Natural killer cell treated with Interleukin-12 subunit alpha and Interleukin-12 subunit beta and Interleukin-15 and Interleukin-18, amount 100 ng/mL, for 72 hours (primary cell): ENCODE measurements at regions not wholly inside any gene's neighbourhood (a gene's known extent, or its start where the extent isn't known, plus 50 kb on each side); places are given as distances from the start of the nearest gene placed in this dataset.
"Not testable (repeated sequence)": the region's sequence is repeated elsewhere in the genome, so short reads cannot be mapped to it uniquely, and the experiment has no call there.

ENCODE experiments used
- ATAC-seq, 2 donors: fragments of 150-1000 bp; cut with Tn5 transposase in 1 of 2; sonication (Bioruptor Pico), chemical (Tn5 transposase) in 1 of 2; 2 replicates each; pipeline ENCODE4 v1.10.0; 2021
- DNase-seq: peaks from one replicate; pipeline ENCODE4 v3.0.0; 2022; ENCODE audit warnings: low spot score
- H3K27ac Mint-ChIP-seq, 2 donors: 1 replicate in 1 of 2; 2 replicates in 1 of 2; pipeline ENCODE4 v1.8.0; 2022; ENCODE audit warnings: mixed read lengths in 2 of 2, mild to moderate bottlenecking in 1 of 2, moderate library complexity in 1 of 2
- H3K27me3 Mint-ChIP-seq, 2 donors: 1 replicate in 1 of 2; 2 replicates in 1 of 2; pipeline ENCODE4 v1.8.0; 2022; ENCODE audit warnings: mixed read lengths in 2 of 2
- H3K36me3 Mint-ChIP-seq: one replicate; pipeline ENCODE4 v1.8.0; 2022; ENCODE audit warnings: mixed read lengths
- H3K4me1 Mint-ChIP-seq, 2 donors: 1 replicate in 1 of 2; 2 replicates in 1 of 2; pipeline ENCODE4 v1.8.0; 2022; ENCODE audit warnings: low read depth in 2 of 2, mixed read lengths in 2 of 2, mild to moderate bottlenecking in 1 of 2
- H3K4me3 Mint-ChIP-seq: one replicate; pipeline ENCODE4 v1.8.0; 2022; ENCODE audit warnings: mixed read lengths
- H3K9me3 Mint-ChIP-seq: 2 replicates; pipeline ENCODE4 v1.8.0; 2022; ENCODE audit warnings: mixed read lengths

DNA sequence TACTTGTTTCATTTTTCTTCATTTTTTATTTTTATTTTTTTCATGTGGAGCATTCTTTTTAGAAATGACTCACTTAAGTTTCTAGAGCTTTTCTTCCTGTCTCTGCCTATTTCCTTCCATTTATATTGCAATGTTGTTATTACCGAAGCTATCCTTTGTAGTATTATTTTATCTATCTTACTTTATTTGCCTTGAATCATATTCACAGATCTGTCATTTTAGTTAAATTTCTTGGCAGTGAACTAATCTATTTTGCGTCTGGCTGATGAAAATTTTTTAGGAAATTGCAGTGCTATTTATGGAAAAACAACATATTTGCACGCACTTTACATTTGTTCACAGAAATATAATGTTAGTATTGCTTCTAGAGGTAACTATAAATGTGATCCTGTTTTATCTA, 956.9 kb upstream of the SLC39A10 start:
- no peak overlapping the region for H3K27ac Mint-ChIP-seq
- no peaks in the 10 kb centered on the region for H3K36me3 Mint-ChIP-seq
- ATAC-seq (no peak), DNase-seq (no peak)
- H3K27me3 Mint-ChIP-seq = no peaks in the 10 kb centered on the region
- H3K4me3 Mint-ChIP-seq = no peak overlapping the region
- no peaks in the 10 kb centered on the region for H3K4me1 Mint-ChIP-seq
- H3K9me3 Mint-ChIP-seq = no peaks in the 10 kb centered on the region

- Mint-ChIP-seq H3K27me3 (no peaks in the 10 kb centered on the region), H3K4me1 (no peaks in the 10 kb centered on the region), H3K27ac (no peak overlapping the region), H3K4me3 (no peak overlapping the region), H3K36me3 (no peaks in the 10 kb centered on the region), H3K9me3 (peaks cover 4% of the 10 kb centered on the region)
- DNase-seq = no peak
- ATAC-seq = no peak
Observed at GRCh38 chr2:194698012-194698411, 959.0 kb upstream of the SLC39A10 start.

- no peaks in the 10 kb centered on the region for H3K4me1 Mint-ChIP-seq
- H3K9me3 Mint-ChIP-seq = peaks cover 4% of the 10 kb centered on the region
- H3K27ac Mint-ChIP-seq = no peak overlapping the region
Observed at GRCh38 chr2:194697439-194697838, 959.6 kb upstream of the SLC39A10 start.

GRCh38 chr2:194696690-194697089, 960.3 kb upstream of the SLC39A10 start:
- H3K4me3 Mint-ChIP-seq = no peak overlapping the region
- no peak overlapping the region for H3K27ac Mint-ChIP-seq
- H3K4me1 Mint-ChIP-seq = no peaks in the 10 kb centered on the region
- no peaks in the 10 kb centered on the region for H3K36me3 Mint-ChIP-seq
- DNase-seq (no peak), ATAC-seq (no peak)
- H3K9me3 Mint-ChIP-seq = peaks cover 4% of the 10 kb centered on the region
- H3K27me3 Mint-ChIP-seq = no peaks in the 10 kb centered on the region

More at GRCh38 chr2:194697439-194697838, 959.6 kb upstream of the SLC39A10 start:
- ATAC-seq (no peak), DNase-seq (no peak)
- no peak overlapping the region for H3K4me3 Mint-ChIP-seq
- H3K27me3 Mint-ChIP-seq = no peaks in the 10 kb centered on the region
- no peaks in the 10 kb centered on the region for H3K36me3 Mint-ChIP-seq

- Mint-ChIP-seq H3K9me3 (peaks cover 4% of the 10 kb centered on the region), H3K4me1 (no peaks in the 10 kb centered on the region), H3K36me3 (no peaks in the 10 kb centered on the region), H3K4me3 (no peak overlapping the region), H3K27ac (no peak overlapping the region), H3K27me3 (no peaks in the 10 kb centered on the region)
- ATAC-seq = no peak
- no peak for DNase-seq
Observed at GRCh38 chr2:194686569-194686968, 970.5 kb upstream of the SLC39A10 start.

DNA sequence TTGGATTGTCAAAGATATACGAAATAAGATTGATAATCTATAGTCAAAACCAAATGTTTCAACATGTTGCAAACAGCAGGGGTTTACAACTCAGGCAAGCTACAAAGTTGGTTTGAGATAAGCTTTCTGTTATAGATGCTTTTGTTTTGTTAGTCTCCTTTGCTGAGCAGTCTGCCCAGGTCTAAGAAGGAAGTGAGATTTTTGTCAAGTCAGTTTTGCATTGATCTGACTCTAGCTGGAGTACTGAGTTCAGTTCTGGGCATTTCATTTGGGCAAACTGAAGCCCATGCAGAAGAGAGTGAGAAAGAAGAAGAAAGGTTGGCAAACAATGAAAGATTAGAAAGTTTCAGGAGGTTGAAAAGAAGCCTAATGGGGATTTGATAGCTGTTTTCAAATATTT, 983.0 kb upstream of the SLC39A10 start:
- no peak for DNase-seq
- no peaks in the 10 kb centered on the region for H3K27me3 Mint-ChIP-seq
- H3K27ac Mint-ChIP-seq = no peak overlapping the region
- H3K36me3 Mint-ChIP-seq = no peaks in the 10 kb centered on the region
- H3K4me3 Mint-ChIP-seq = no peak overlapping the region
- peaks cover 8% of the 10 kb centered on the region for H3K9me3 Mint-ChIP-seq
- no peak for ATAC-seq
- no peaks in the 10 kb centered on the region for H3K4me1 Mint-ChIP-seq

DNA sequence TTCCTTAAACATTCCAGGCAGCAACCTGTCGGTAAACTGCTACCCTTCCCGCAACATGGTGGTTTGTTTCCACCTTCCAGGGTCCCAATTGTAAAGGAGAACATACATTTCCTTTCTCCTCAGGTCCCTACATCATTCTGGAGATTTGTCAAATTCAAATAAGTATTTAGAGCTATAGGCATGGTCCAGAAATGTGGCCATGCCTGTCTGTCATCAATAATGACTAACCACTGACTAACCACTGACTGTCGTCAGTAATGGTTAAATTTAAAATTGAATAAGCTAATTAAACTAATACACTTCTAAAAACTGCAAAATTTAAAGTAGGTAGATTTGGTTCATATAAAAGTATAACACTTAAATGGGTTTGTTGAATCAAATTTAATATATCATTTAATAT, 984.0 kb upstream of the SLC39A10 start:
- Mint-ChIP-seq H3K27me3 (no peaks in the 10 kb centered on the region), H3K27ac (no peak overlapping the region), H3K36me3 (no peaks in the 10 kb centered on the region), H3K4me1 (no peaks in the 10 kb centered on the region), H3K9me3 (peaks cover 10% of the 10 kb centered on the region), H3K4me3 (no peak overlapping the region)
- DNase-seq = no peak
- no peak for ATAC-seq

DNA sequence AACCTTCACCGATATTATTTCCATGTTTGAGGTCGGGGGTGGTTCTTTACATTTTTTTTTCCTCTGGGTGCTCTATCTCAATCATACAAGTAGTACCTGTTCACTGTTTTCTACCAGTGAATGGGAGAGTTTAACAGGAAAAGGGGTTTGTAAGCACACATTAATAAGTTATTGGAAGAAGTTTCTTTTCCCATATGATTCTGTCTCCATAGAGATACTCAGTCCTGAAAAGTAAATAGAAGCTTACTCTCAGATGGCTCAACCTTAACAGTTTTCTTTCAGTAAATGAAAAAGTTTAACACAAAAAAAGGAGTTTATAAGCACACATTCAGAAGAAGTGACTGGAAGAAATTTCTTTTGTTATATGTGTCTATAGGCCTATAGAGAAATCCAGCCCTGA, 995.6 kb upstream of the SLC39A10 start:
- no peak overlapping the region for H3K4me3 Mint-ChIP-seq
- H3K27me3 Mint-ChIP-seq = no peaks in the 10 kb centered on the region
- H3K4me1 Mint-ChIP-seq = no peaks in the 10 kb centered on the region
- no peaks in the 10 kb centered on the region for H3K9me3 Mint-ChIP-seq
- DNase-seq (no peak), ATAC-seq (no peak)
- no peak overlapping the region for H3K27ac Mint-ChIP-seq
- H3K36me3 Mint-ChIP-seq = no peaks in the 10 kb centered on the region

DNA sequence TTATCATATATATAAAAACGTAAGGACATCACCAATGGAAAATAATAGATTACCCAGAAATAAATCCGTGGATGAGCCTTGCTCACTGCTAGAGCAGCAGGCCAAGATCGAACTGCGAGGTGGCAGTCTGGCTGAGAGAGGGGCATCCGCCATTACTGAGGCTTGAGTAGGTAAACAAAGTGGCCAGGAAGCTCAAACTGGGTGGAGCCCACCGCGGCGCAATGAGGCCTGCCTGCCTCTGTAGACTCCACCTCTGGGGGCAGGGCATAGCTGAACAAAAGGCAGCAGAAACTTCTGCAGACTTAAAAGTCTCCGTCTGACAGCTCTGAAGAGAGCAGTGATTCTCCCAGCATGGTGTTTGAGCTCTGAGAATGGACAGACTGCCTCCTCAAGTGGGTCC, 1018.0 kb upstream of the SLC39A10 start:
- not testable (repeated sequence) for ATAC-seq, H3K27ac Mint-ChIP-seq, DNase-seq, H3K36me3 Mint-ChIP-seq, H3K4me1 Mint-ChIP-seq, H3K4me3 Mint-ChIP-seq, H3K27me3 Mint-ChIP-seq
- peaks cover 26% of the 10 kb centered on the region for H3K9me3 Mint-ChIP-seq

DNA sequence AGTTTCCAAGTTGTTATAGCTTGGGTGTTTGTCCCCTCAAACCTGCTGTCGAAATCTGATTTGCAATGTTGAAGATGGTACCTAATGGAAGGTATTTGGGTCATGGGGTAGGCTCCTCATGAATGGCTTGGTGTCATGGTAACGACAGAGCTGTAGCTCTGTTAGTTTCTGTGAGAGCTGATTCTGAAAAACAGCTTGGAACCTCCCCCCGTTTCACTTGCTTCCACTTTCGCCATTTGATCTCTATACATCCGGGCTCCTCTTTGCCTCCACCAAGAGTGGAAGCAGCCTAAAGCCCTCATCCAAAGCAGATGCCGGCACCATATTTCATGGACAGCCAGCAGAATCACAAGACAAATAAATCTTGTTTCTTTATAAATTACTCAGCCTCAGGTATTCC, 1035.1 kb upstream of the SLC39A10 start:
- H3K36me3 Mint-ChIP-seq = no peaks in the 10 kb centered on the region

DNA sequence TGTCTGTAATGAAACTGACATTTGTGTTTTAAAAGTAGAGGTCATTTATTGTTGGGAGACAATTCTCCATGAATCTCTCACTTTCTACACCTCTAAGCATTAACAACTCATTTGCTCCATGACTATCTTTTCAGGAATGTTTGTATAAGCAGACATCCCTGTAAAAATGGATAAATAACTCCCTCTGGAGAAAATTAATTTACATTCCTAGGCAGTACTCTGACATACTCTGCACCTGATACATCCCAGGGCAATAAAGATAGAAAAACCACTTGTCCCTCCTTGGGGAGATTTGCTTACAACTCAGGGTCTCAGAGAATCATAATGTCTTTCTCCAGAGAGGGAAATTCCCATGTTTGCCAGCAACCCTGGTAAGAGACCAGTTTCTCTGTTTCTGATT, 1037.7 kb upstream of the SLC39A10 start:
- Mint-ChIP-seq H3K27ac (no peak overlapping the region), H3K9me3 (peaks cover 9% of the 10 kb centered on the region), H3K36me3 (no peaks in the 10 kb centered on the region), H3K4me1 (no peaks in the 10 kb centered on the region), H3K4me3 (no peak overlapping the region), H3K27me3 (no peaks in the 10 kb centered on the region)
- no peak for ATAC-seq
- DNase-seq = no peak

More for the DNA sequence above, 1035.1 kb upstream of the SLC39A10 start:
- H3K9me3 Mint-ChIP-seq = peaks cover 5% of the 10 kb centered on the region
- no peak overlapping the region for H3K4me3 Mint-ChIP-seq
- DNase-seq (no peak), ATAC-seq (no peak)
- H3K4me1 Mint-ChIP-seq = no peaks in the 10 kb centered on the region
- H3K27me3 Mint-ChIP-seq = no peaks in the 10 kb centered on the region
- H3K27ac Mint-ChIP-seq = no peak overlapping the region

GRCh38 chr2:194618432-194618831, 1038.6 kb upstream of the SLC39A10 start:
- Mint-ChIP-seq H3K9me3 (peaks cover 8% of the 10 kb centered on the region), H3K36me3 (no peaks in the 10 kb centered on the region), H3K27me3 (no peaks in the 10 kb centered on the region), H3K4me3 (no peak overlapping the region), H3K27ac (no peak overlapping the region), H3K4me1 (no peaks in the 10 kb centered on the region)
- ATAC-seq = no peak
- no peak for DNase-seq

DNA sequence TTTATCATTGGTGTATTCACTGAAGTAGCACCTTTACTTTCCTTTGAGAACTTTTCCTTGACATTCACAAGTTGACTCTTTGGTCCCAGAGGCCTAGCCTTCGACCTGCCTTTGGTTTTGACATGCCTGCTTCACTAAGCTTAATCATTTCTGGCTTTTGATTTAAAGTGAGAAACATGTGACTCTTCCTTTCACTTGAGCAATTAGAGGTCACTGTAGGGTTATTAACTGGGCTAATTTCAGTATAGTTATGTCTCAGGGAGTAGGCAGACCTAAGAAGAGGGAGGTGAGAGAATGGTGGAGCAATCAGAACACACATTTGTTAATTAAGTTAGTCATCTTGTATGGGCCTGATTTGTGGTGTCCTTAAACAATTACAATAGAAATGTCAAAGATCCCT, 1040.7 kb upstream of the SLC39A10 start:
- Mint-ChIP-seq H3K4me1 (no peaks in the 10 kb centered on the region), H3K27ac (no peak overlapping the region), H3K4me3 (no peak overlapping the region), H3K27me3 (no peaks in the 10 kb centered on the region), H3K36me3 (no peaks in the 10 kb centered on the region), H3K9me3 (peaks cover 14% of the 10 kb centered on the region)
- ATAC-seq (no peak), DNase-seq (no peak)

DNA sequence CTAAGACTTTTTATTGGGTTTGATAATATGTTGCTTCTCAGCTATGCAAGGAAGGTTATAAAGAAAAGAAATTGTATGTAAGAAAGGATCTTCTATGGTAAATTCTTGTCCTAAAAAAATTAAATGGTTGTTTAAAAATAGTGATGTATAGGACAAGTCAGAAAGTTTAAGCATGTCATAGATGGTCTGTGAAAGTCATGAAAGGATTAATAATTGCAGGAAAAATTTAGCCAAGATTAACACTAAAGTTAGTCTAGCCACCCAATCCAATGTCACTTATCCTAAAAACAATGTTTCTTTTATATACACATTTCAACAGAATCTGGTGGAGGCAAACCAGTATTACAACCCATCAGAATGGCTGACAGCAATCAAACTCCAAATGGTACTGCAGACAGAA, 1046.7 kb upstream of the SLC39A10 start:
- H3K27me3 Mint-ChIP-seq = no peaks in the 10 kb centered on the region
- no peaks in the 10 kb centered on the region for H3K4me1 Mint-ChIP-seq
- peaks cover 10% of the 10 kb centered on the region for H3K9me3 Mint-ChIP-seq
- H3K36me3 Mint-ChIP-seq = no peaks in the 10 kb centered on the region
- DNase-seq = no peak
- H3K4me3 Mint-ChIP-seq = no peak overlapping the region
- H3K27ac Mint-ChIP-seq = no peak overlapping the region
- ATAC-seq = no peak

DNA sequence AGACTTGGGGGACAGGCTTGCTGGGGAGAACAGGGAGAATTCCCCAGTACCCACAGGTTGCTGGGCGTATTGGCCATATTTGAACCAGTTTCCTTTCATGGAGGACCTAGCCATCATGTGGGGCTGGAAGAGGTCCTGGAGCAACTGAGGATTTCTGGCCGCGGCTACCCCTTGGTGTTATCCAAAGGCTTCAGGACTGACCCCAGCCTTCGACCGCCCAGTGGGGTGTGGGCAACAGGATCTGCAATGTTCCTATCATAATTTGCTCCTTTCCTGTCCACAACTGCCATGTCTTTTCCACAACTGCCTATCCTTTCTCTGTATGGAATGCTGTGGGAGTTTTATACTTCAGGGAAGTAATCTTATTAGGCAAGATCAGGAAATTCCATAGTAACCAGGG, 1053.6 kb upstream of the SLC39A10 start:
- DNase-seq (no peak), ATAC-seq (no peak)
- Mint-ChIP-seq H3K27me3 (no peaks in the 10 kb centered on the region), H3K4me3 (no peak overlapping the region), H3K36me3 (no peaks in the 10 kb centered on the region), H3K9me3 (peaks cover 8% of the 10 kb centered on the region), H3K27ac (no peak overlapping the region), H3K4me1 (no peaks in the 10 kb centered on the region)
